HL-60 (cell line): ENCODE measurements at regions not wholly inside any gene's neighbourhood (a gene's known extent, or its start where the extent isn't known, plus 50 kb on each side); places are given as distances from the start of the nearest gene placed in this dataset.

Experiments used
- DNase-seq, 2 experiments: peaks; one replicate each; pipeline ENCODE4 v3.0.0-alpha.2; 2010 to 2020; ENCODE audit warnings: low read depth in 1 of 2, low spot score in 1 of 2
- H3K27ac ChIP-seq: fragments of 250-450 bp; sonication (Bioruptor Pico); replicated peaks from 2 replicates; pipeline ENCODE4 v1.5.1; 2020; ENCODE audit warnings: mild to moderate bottlenecking, moderate library complexity
- H3K27me3 ChIP-seq: fragments of 250-450 bp; sonication (Bioruptor Pico); 2 replicates; pipeline ENCODE4 v1.5.1; 2021; ENCODE audit warnings: mild to moderate bottlenecking, moderate library complexity; ENCODE audit not compliant: insufficient read depth, poor library complexity, severe bottlenecking
- H3K4me3 ChIP-seq: replicated peaks from 2 replicates; pipeline ENCODE4 v1.5.1; 2011; ENCODE audit warnings: mild to moderate bottlenecking, control low read depth, low read length; ENCODE audit not compliant: insufficient read depth
- GABPA ChIP-seq: IDR thresholded peaks from 2 replicates; pipeline ENCODE4 v1.6.1; 2012; ENCODE audit warnings: low read depth
- POLR2AphosphoS5 ChIP-seq: IDR thresholded peaks from 2 replicates; pipeline ENCODE4 v1.6.1; 2012; ENCODE audit warnings: low read depth
- SPI1 ChIP-seq: IDR thresholded peaks from 2 replicates; pipeline ENCODE4 v1.6.1; 2012; ENCODE audit warnings: low read depth, mild to moderate bottlenecking, borderline replicate concordance
- TF ChIP-seq, protein P1 (sequence below): IDR thresholded peaks from 2 replicates; pipeline ENCODE4 v1.6.1; 2012; ENCODE audit warnings: low read depth; ENCODE audit not compliant: insufficient replicate concordance
- TF ChIP-seq, protein P2 (sequence below): IDR thresholded peaks from one replicate; pipeline ENCODE4 v1.5.1; 2011; ENCODE audit warnings: low read length, control low read depth, inconsistent platforms; ENCODE audit not compliant: insufficient read depth

DNA sequence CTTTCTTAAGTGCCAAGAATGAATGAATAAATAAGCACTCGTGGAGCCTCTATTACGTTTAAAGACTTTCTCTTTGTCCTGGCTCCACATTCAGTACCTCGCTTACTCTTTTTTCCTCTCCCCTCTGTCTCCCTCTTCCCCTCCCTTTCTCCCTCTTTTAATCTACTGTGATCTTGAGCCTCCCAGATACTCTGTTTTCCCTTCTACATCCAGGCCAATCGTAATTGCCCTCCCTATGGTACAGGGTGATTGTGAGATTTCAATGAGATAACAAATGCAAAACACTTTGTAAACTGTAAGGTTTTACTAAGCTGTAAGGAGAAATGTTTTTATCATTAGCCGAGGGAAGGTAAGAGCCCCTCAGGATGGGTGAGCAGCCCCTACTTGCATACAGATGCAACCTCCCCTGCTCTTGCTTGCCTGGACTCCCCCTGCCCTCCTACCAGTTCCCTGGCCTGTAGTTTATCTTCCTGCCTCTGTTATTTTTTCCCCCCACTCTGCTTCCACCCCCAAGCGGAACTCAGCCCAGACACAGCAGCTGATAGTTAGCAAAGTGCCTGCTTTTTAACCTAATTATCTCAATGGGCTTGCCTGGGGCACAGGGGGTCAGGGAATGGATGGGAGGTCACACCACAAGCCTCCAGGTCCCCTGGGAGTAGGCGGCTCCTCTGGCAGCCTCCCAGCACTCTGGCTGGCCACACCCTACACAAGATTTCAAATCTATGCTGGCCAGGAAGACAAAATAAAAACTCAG lies 76.9 kb upstream of the CADM1 start:
- Histone ChIP-seq H3K27ac (no peak overlapping the region), H3K27me3 (no peaks in the 10 kb centered on the region), H3K4me3 (no peak overlapping the region)
- DNase-seq = no peak
- TF ChIP-seq POLR2AphosphoS5 = no peak
- TF ChIP-seq, protein P1, sequence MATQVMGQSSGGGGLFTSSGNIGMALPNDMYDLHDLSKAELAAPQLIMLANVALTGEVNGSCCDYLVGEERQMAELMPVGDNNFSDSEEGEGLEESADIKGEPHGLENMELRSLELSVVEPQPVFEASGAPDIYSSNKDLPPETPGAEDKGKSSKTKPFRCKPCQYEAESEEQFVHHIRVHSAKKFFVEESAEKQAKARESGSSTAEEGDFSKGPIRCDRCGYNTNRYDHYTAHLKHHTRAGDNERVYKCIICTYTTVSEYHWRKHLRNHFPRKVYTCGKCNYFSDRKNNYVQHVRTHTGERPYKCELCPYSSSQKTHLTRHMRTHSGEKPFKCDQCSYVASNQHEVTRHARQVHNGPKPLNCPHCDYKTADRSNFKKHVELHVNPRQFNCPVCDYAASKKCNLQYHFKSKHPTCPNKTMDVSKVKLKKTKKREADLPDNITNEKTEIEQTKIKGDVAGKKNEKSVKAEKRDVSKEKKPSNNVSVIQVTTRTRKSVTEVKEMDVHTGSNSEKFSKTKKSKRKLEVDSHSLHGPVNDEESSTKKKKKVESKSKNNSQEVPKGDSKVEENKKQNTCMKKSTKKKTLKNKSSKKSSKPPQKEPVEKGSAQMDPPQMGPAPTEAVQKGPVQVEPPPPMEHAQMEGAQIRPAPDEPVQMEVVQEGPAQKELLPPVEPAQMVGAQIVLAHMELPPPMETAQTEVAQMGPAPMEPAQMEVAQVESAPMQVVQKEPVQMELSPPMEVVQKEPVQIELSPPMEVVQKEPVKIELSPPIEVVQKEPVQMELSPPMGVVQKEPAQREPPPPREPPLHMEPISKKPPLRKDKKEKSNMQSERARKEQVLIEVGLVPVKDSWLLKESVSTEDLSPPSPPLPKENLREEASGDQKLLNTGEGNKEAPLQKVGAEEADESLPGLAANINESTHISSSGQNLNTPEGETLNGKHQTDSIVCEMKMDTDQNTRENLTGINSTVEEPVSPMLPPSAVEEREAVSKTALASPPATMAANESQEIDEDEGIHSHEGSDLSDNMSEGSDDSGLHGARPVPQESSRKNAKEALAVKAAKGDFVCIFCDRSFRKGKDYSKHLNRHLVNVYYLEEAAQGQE = no peak
- TF ChIP-seq SPI1 = no peak
- no peak for TF ChIP-seq GABPA
- TF ChIP-seq, protein P2, sequence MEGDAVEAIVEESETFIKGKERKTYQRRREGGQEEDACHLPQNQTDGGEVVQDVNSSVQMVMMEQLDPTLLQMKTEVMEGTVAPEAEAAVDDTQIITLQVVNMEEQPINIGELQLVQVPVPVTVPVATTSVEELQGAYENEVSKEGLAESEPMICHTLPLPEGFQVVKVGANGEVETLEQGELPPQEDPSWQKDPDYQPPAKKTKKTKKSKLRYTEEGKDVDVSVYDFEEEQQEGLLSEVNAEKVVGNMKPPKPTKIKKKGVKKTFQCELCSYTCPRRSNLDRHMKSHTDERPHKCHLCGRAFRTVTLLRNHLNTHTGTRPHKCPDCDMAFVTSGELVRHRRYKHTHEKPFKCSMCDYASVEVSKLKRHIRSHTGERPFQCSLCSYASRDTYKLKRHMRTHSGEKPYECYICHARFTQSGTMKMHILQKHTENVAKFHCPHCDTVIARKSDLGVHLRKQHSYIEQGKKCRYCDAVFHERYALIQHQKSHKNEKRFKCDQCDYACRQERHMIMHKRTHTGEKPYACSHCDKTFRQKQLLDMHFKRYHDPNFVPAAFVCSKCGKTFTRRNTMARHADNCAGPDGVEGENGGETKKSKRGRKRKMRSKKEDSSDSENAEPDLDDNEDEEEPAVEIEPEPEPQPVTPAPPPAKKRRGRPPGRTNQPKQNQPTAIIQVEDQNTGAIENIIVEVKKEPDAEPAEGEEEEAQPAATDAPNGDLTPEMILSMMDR = no peak

DNA sequence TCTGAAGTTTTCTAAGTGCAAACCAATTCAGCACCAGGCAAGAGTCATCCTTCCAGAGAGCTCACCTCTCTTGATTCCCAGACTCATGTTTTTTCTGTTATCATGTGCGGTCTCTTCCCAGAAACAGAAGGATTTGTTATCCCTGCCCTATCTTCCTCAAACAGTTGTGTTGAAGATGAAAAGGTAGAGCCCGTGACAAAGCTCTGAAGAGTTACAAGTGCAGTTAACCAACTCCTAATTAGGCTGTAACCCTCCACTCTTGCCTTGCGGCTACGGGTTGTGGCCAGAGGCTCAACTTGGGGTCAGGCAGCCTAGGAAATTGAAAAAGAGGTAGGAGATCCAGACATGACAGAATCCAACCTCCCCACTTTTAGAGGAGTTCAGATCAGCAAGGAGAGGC lies 76.2 kb upstream of the CADM1 start:
- Histone ChIP-seq H3K27me3 (no peaks in the 10 kb centered on the region), H3K27ac (no peak overlapping the region), H3K4me3 (no peak overlapping the region)
- TF ChIP-seq GABPA (no peak), POLR2AphosphoS5 (no peak), SPI1 (no peak)
- TF ChIP-seq, protein P2 = no peak
- no peak for DNase-seq

DNA sequence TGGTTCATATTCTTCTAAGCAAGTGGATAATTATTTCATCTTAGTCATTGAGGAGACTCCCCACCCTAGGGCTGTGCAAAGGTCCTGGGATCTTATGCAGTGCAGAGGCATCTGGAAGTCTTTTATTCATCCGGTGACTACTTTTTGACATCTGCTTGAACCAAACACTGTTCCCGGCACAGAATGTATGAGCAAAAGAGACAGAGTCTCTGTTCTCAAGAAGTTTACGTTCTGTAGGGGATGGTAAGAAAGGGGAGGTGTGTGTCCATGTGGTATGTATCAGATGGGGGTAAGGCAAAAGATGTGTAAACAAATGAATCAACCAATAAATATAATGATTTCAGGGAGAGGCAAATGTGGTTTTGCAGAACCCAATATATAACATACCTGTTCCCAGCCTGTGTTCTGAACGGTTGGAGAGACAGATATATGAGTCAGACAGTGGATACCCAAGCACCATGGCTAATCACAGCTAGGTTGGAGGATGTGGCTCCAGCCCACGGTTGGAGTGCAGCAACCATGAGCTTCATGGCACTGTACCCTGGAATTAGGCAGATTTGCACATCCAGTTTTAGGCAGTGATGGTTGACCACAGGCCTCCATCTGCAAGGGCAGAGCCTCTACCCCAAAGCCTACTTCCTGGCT lies 75.1 kb upstream of the CADM1 start:
- TF ChIP-seq, protein P1 = no peak
- no peak for TF ChIP-seq POLR2AphosphoS5
- Histone ChIP-seq H3K27ac (no peak overlapping the region), H3K27me3 (no peaks in the 10 kb centered on the region), H3K4me3 (no peak overlapping the region)
- no peak for DNase-seq

DNA sequence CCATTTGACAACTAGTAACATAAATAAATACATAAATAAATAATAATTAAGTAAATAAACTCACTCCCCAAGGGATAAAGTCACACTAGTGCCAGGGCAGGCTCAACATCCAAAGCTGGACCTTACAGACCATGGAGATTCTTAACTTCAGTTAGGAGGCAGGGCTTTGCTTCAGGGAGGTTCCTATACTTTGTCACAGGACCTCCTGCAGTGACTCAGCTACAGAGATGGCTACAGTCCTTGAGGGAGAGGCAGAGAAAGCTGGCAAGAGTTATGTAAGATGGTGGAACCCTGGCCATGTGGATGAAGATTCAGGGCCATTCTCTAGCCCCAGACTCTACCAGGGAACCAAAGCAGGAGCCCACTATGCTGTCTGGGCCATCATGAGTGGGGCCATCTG lies 74.1 kb upstream of the CADM1 start:
- no peak for DNase-seq
- Histone ChIP-seq H3K4me3 (no peak overlapping the region), H3K27ac (no peak overlapping the region), H3K27me3 (no peaks in the 10 kb centered on the region)
- TF ChIP-seq, protein P2 = no peak
- TF ChIP-seq GABPA (no peak), POLR2AphosphoS5 (no peak), SPI1 (no peak)
- TF ChIP-seq, protein P1 = no peak
